ENCODE measurements at regions not wholly inside any gene's neighbourhood (a gene's known extent, or its start where the extent isn't known, plus 50 kb on each side); places are given as distances from the start of the nearest gene placed in this dataset.

GRCh38 chr5:104764197-104764596 lies 1201.6 kb upstream of the NUDT12 start:
- DNase-seq, result no peak

- DNase-seq, result no peak
These were observed 1200.6 kb upstream of the NUDT12 start for GRCh38 chr5:104763216-104763615.

DNA sequence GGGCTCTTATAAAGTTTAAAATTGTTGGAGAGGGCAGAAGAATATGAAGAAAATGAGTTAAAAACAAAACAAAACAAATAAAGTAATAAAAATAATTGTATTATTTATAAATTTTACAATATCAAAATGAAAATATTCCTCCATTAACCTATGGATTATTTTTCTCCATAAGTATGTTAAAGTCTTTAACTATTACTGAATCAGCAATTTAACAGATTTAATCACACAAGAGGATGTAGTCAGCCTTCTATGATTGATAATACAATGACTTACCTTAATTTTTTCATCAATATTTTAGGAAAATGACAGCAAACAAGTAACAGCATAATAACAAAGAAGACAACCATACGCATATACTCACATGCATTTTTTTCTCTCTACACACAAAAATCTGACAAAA lies 1195.3 kb upstream of the NUDT12 start:
- DNase-seq, result no peak

- no peak for DNase-seq
These were observed 1193.2 kb upstream of the NUDT12 start for GRCh38 chr5:104755806-104756205.

- no peak for DNase-seq
These were observed 1191.9 kb upstream of the NUDT12 start for GRCh38 chr5:104754311-104754995.

DNA sequence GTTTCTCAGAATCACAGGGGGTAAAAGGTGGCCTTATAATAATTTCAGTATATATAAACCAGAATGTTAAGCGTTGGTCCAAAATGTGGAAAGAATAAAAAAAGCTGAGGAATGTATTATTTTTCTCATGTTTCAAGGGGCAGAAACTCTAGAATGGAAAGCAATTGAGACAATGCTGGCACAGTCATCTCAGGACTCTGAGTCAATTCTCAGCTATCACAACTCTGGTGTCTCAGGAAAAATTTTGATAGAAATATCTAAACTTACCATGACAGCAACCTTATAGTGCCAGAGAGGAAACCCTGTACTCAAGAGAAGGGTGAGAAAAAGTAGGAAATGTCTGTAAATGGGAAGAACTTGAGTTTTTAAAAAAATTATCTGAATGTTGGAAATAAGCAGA lies 1189.4 kb upstream of the NUDT12 start:
- no peak for DNase-seq

DNA sequence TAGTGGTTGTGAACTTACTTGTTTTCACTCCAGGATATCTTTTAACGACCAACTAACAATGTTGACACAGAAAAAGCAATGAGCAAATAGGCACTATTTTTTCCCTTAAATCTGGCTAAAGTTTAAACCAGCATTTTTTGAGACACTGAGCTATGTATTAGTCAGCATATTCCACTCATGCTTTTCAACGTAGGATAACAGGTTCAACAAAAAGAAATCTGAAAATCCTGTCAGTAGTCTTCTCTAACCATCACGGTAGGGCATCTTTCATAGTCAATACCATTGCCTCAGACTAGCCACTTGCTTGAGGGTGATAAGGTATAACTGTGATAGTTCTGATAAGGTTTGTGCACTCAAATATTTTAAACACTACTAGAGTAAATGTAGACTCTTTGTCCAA lies 1177.3 kb upstream of the NUDT12 start:
- no peak for DNase-seq

GRCh38 chr5:104739503-104739902 lies 1176.9 kb upstream of the NUDT12 start:
- DNase-seq, result no peak

DNA sequence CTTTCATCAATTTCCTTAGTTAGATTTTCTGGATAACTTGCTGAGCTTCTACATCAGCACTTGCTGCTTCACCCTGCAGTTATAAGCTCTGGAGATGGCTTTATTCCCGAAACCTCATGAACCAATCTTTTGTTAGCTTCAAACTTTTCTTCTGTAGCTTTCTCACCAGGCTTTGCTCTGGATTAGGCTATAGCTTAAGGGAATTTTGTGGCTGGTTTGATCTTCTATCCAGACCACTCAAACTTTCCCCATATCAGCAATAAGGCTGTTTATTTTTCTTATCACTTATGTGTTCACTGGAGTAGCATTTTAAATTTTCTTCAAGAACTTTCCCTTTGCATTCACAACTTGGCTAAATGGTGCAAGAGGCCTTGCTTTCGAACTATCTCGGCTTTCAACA lies 1173.5 kb upstream of the NUDT12 start:
- DNase-seq, result no peak

DNA sequence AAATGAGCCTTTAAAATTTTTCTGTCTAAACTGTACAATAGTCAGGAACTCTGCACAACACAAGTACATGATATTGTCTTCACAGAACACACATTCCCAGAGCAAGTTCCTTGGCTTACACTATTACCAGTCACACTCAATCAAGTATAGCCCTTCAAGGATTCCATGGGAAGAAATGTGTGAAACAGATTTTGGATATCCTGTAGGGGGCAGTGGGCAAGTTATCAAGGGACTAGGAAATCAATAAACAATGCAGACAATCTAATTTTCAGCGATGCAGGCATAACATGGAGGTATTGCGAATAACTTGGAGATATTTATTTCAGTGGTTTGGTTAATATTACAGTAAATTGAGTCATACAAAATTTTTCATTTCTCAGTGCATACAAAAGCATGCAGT lies 1171.5 kb upstream of the NUDT12 start:
- DNase-seq, result no peak

DNA sequence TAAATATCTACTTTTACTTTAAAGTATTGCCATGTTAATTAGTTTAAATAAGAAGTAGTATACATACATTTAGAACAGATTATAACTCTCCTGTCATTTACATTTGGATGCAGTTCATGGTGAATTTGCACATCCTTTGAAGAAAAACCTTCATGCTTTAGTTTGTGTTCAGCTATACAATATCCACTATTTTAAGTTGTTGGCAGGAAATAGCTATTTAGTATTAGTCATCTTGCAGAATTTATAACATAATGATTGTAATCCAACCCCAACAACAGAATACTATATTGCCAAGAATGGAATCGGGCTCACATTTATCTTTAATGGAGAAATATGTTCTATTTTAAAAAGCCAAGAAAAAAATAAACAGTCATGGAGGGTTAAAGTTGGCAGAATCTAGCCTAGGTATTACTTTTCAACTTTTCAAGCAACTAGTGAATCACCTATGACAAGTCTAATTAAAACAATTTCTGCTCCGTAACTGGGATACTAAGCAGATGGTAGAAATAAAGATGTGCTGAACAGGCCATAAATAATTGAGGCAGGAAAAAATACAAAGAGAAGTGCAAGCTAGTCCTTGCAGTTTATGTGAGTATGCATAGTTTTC lies 1170.6 kb upstream of the NUDT12 start:
- DNase-seq, result no peak

DNA sequence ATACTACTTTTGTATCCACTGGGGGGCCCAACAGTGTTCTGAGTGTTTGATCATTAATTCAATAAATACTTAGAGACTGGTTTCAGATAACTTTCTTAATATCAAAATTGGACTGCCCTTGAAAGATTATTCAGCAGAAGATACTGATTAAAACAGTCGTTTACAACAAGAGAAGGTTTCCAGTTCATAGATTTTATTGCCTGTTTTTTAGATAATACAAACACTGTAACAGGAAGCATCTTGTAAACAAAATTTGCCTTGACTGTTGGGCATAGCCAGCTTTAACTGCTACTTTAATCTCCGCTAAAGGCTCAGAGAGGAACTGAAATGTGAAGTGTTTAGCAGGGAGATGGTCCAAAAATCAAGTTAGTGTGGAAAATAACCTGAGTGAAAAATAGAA lies 1168.7 kb upstream of the NUDT12 start:
- DNase-seq, result no peak

GRCh38 chr5:104708027-104708426 lies 1145.4 kb upstream of the NUDT12 start:
- no peak for DNase-seq

GRCh38 chr5:104706600-104706999 lies 1144.0 kb upstream of the NUDT12 start:
- no peak for DNase-seq

GRCh38 chr5:104702212-104702611 lies 1139.6 kb upstream of the NUDT12 start:
- no peak for DNase-seq

- no peak for DNase-seq
These were observed 1136.8 kb upstream of the NUDT12 start for GRCh38 chr5:104699438-104699837.

- no peak for DNase-seq
These were observed 1098.7 kb upstream of the NUDT12 start for GRCh38 chr5:104661256-104661655.

DNA sequence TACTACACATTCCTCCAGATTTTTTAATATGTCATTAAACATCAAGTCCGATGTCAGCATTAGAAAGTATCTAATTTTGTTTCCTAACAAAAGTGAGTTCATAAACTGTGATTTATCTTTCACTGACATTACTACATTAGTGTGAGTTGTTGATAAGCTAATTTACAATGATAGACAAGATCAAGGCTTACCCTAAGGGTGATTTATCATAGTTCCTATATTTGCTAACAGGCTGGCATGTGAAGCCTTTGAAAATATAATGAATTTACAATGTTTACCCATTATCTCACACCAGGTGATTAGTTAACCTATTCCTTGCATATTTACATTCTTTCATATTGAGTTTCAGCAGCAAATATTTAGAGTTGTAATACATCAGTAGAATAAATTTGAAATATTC lies 1096.9 kb upstream of the NUDT12 start:
- no peak for DNase-seq

GRCh38 chr5:104652271-104652861 lies 1089.8 kb upstream of the NUDT12 start:
- DNase-seq, result no peak

- no peak for DNase-seq
These were observed 1087.9 kb upstream of the NUDT12 start for GRCh38 chr5:104650313-104651055.

DNA sequence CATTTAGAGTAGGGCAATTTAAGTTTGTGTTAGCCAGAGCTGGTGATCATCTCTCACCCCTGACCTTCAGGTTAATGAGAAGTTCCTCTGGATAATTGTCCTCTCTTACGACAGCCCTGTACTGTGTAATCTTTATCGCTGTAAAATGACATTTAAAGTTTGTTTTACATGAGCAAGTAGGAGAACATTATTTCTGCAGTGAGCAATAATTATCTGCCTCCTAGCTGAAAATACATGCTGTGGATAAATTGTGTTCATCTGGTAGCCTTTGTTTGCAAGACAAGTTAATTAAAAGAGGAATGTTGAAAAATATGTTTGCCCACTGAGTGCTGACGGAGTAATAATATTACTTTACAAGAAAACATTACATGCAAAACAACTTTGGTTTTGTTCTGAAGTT lies 1083.8 kb upstream of the NUDT12 start:
- no peak for DNase-seq

- DNase-seq, result no peak
These were observed 1080.7 kb upstream of the NUDT12 start for GRCh38 chr5:104643320-104643719.

GRCh38 chr5:104635227-104635626 lies 1072.6 kb upstream of the NUDT12 start:
- no peak for DNase-seq

- DNase-seq, result no peak
These were observed 1066.3 kb upstream of the NUDT12 start for GRCh38 chr5:104628911-104629310.
